ENCODE measurements at regions not wholly inside any gene's neighbourhood (a gene's known extent, or its start where the extent isn't known, plus 50 kb on each side); places are given as distances from the start of the nearest gene placed in this dataset.

DNA sequence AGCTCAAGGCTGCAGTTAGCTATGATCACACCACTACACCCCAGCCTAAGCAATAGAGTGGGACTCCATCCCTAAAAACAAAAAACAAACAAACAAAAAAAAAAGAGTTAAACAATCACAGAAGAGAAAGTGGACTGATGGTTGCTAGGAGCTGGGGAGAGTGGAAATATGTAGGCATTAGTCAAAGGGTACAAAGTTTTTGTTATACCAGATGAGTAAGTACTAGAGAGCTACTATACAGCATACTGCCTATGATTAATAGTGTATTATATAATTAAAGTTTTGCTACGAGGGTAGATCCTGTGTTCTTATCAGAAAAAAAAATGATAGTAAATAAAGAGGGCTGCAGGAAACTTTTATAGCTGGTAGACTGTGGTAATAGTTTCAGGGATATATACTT, 538.6 kb downstream of the ELAVL2 start:
- ATAC-seq (ENCODE audit: low read depth in 2 of 2) (no peak), DNase-seq (no peak)
- Mint-ChIP-seq H3K27me3 (no peaks in the 10 kb centered on the region), H3K9me3 (peaks cover 1 to 23% (median 5%) of the 10 kb centered on the region in 7 donors), H3K4me3 (no peak overlapping the region), H3K4me1 (no peaks in the 10 kb centered on the region), H3K36me3 (no peaks in the 10 kb centered on the region), H3K27ac (no peak overlapping the region)
- Histone ChIP-seq H3K4me3 (ENCODE audit: low read depth, low read length) (no peak overlapping the region), H3K27ac (ENCODE audit: insufficient read depth, low read length, poor library complexity, severe bottlenecking) (no peak overlapping the region), H3K4me1 (ENCODE audit: control insufficient read depth, insufficient read depth, low read length, poor library complexity, severe bottlenecking) (no peaks in the 10 kb centered on the region), H3K9me3 (ENCODE audit: control insufficient read depth in 2 of 2, low read length in 2 of 2) (no peaks in the 10 kb centered on the region), H3K27me3 (ENCODE audit: control insufficient read depth, insufficient read depth, low read length) (no peaks in the 10 kb centered on the region), H3K36me3 (ENCODE audit: control insufficient read depth, insufficient read depth, low read length) (no peaks in the 10 kb centered on the region)

DNA sequence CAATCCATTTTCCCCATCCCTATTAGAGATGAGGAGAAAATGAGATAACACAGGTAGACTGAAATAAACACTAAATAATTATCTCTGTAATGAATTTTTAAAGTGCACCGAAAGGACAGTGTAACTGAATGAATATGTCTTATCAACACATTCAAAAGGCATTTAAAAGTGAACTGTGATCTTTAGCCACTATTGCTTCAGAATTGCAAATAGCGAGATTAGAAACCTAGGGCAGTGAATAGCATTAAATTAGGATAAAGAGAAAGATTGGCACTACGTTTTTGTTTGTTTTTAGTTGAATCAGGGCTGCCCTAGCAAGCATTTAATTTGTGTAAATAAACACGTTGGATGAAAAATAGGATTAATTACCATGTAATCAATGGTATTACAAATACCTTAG, 537.5 kb downstream of the ELAVL2 start:
- no peaks in the 10 kb centered on the region for H3K36me3 Mint-ChIP-seq
- DNase-seq (no peak), ATAC-seq (ENCODE audit: low read depth in 2 of 2) (no peak)
- H3K4me1 ChIP-seq (ENCODE audit: control insufficient read depth, insufficient read depth, low read length, poor library complexity, severe bottlenecking): no peaks in the 10 kb centered on the region
- no peaks in the 10 kb centered on the region for H3K27me3 ChIP-seq (ENCODE audit: control insufficient read depth, insufficient read depth, low read length)
- H3K36me3 ChIP-seq (ENCODE audit: control insufficient read depth, insufficient read depth, low read length): no peaks in the 10 kb centered on the region
- H3K9me3 ChIP-seq (ENCODE audit: control insufficient read depth in 2 of 2, low read length in 2 of 2): no peaks in the 10 kb centered on the region
- no peak overlapping the region for H3K27ac Mint-ChIP-seq
- H3K27me3 Mint-ChIP-seq: no peaks in the 10 kb centered on the region
- no peak overlapping the region for H3K27ac ChIP-seq (ENCODE audit: insufficient read depth, low read length, poor library complexity, severe bottlenecking)
- no peak overlapping the region for H3K4me3 ChIP-seq (ENCODE audit: low read depth, low read length)
- peak overlapping the region in 1 of 4 donors; percentile 27 for H3K4me3 Mint-ChIP-seq
- H3K4me1 Mint-ChIP-seq: no peaks in the 10 kb centered on the region
- peaks cover 1 to 23% (median 5%) of the 10 kb centered on the region in 7 donors for H3K9me3 Mint-ChIP-seq

DNA sequence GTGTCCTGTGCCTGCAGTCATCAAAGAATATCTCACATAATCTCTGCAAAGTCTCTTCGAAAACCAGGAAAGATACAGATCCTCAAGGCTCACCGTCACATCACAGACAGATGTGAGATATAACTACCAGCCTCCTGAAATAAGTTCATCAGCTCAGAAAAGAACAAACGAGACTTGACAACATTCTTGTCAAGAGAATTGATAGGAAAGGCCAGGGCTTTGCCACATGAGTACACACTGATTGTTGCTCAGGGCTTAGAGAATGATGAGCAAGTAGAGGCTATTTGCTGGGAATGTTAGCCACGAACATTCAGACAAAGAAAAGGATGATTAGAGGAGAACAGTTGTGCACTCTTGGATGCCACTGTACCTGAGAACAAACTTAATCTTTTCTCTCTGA, 535.1 kb downstream of the ELAVL2 start:
- H3K9me3 ChIP-seq (ENCODE audit: control insufficient read depth in 2 of 2, low read length in 2 of 2): no peaks in the 10 kb centered on the region
- Mint-ChIP-seq H3K4me1 (no peaks in the 10 kb centered on the region), H3K9me3 (peaks cover 1 to 15% (median 6%) of the 10 kb centered on the region in 7 donors), H3K36me3 (no peaks in the 10 kb centered on the region), H3K27me3 (no peaks in the 10 kb centered on the region), H3K4me3 (no peak overlapping the region), H3K27ac (no peak overlapping the region)
- H3K36me3 ChIP-seq (ENCODE audit: control insufficient read depth, insufficient read depth, low read length): no peaks in the 10 kb centered on the region
- H3K27ac ChIP-seq (ENCODE audit: insufficient read depth, low read length, poor library complexity, severe bottlenecking): no peak overlapping the region
- no peaks in the 10 kb centered on the region for H3K4me1 ChIP-seq (ENCODE audit: control insufficient read depth, insufficient read depth, low read length, poor library complexity, severe bottlenecking)
- no peak for DNase-seq
- H3K4me3 ChIP-seq (ENCODE audit: low read depth, low read length): no peak overlapping the region
- no peak for ATAC-seq (ENCODE audit: low read depth in 2 of 2)
- no peaks in the 10 kb centered on the region for H3K27me3 ChIP-seq (ENCODE audit: control insufficient read depth, insufficient read depth, low read length)

DNA sequence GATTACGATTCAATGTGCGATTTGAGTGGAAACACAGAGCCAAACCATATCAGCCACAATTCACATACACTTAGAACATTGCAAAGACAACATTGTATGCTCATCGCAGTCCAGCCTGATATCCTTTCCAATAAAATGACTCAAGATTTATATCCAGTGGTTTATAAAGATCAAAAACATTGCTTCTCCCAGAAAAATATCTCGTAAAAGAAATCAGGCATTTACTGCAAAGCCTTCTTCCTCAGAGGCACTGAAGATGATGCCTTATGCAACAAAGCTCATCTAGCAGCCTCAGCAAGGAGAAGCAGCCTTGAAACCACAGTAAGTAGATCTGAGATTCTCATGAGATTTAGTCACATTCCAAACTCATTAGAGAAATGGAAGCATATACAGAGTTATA, 523.8 kb downstream of the ELAVL2 start:
- H3K9me3 Mint-ChIP-seq: peaks cover 5 to 18% (median 7%) of the 10 kb centered on the region in 7 donors

DNA sequence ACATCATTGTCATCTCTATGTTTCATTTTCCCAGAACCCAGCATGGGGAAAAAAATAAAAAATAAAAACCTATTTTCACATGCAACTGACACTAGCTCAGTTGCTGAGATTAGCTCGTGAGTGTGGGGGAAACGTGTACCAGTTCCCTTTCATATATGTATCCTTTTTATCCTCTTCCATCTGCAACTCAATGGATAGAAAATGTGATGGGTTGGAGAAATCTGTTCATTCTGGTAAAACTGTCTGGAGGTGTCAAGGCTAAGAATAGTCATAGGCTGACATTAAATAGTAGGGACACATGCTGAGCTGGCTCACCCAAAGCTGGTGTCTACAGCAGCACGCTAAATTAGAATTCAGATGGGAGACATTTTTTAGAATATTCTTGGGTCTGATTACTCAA, 519.3 kb downstream of the ELAVL2 start:
- Histone ChIP-seq H3K9me3 (ENCODE audit: control insufficient read depth in 2 of 2, low read length in 2 of 2) (no peaks in the 10 kb centered on the region), H3K27me3 (ENCODE audit: control insufficient read depth, insufficient read depth, low read length) (no peaks in the 10 kb centered on the region), H3K4me1 (ENCODE audit: control insufficient read depth, insufficient read depth, low read length, poor library complexity, severe bottlenecking) (no peaks in the 10 kb centered on the region), H3K4me3 (ENCODE audit: low read depth, low read length) (no peak overlapping the region), H3K27ac (ENCODE audit: insufficient read depth, low read length, poor library complexity, severe bottlenecking) (no peak overlapping the region), H3K36me3 (ENCODE audit: control insufficient read depth, insufficient read depth, low read length) (no peaks in the 10 kb centered on the region)
- ATAC-seq (ENCODE audit: low read depth in 2 of 2) (no peak), DNase-seq (no peak)
- Mint-ChIP-seq H3K9me3 (peaks cover 5 to 27% (median 7%) of the 10 kb centered on the region in 7 donors), H3K27me3 (no peaks in the 10 kb centered on the region), H3K4me1 (no peaks in the 10 kb centered on the region), H3K27ac (no peak overlapping the region), H3K36me3 (no peaks in the 10 kb centered on the region), H3K4me3 (no peak overlapping the region)

More for the DNA sequence above, 523.8 kb downstream of the ELAVL2 start:
- H3K9me3 ChIP-seq (ENCODE audit: control insufficient read depth in 2 of 2, low read length in 2 of 2): no peaks in the 10 kb centered on the region
- H3K27ac Mint-ChIP-seq: no peak overlapping the region
- no peak overlapping the region for H3K4me3 ChIP-seq (ENCODE audit: low read depth, low read length)
- DNase-seq: no peak
- H3K4me1 ChIP-seq (ENCODE audit: control insufficient read depth, insufficient read depth, low read length, poor library complexity, severe bottlenecking): no peaks in the 10 kb centered on the region
- no peak overlapping the region for H3K4me3 Mint-ChIP-seq
- H3K4me1 Mint-ChIP-seq: no peaks in the 10 kb centered on the region
- no peaks in the 10 kb centered on the region for H3K27me3 ChIP-seq (ENCODE audit: control insufficient read depth, insufficient read depth, low read length)
- H3K27me3 Mint-ChIP-seq: no peaks in the 10 kb centered on the region
- no peaks in the 10 kb centered on the region for H3K36me3 Mint-ChIP-seq
- no peak for ATAC-seq (ENCODE audit: low read depth in 2 of 2)
- no peaks in the 10 kb centered on the region for H3K36me3 ChIP-seq (ENCODE audit: control insufficient read depth, insufficient read depth, low read length)
- no peak overlapping the region for H3K27ac ChIP-seq (ENCODE audit: insufficient read depth, low read length, poor library complexity, severe bottlenecking)

DNA sequence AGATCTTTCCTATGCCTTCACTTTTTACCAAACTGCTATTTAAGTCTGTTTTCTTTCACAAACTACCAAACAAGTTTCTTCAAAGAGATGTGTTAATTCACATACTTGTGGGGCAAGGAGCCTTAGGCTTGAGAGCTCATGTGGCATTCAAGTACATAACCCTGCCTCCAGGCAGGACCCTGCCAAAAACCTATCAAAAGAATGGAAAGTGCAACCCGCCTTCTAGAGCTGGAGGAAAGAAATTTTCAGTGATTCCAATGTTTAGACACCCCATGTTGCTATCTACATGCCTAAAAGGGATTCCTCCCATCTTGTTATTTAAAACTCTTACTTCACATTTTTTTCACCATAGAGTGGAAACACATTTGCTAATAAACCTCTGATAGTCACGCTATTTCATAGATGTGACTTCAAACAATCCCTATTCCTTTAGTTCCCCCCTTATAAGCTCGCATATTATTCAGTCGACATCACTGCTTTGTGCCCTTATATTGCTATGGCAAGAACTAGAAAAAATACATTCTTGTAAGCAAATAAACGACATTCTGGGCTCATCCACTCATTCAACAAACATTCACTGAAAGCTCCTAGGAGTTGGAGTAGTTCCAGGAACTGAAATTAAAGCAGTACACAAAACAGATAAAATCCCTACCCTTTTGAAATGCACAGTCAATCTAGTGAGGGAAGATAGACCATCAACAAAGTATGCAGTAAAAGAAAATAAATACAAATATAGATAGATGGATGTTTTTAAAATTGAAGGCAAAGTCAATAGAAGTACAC, 518.1 kb downstream of the ELAVL2 start:
- peak overlapping the region in 1 of 3 donors; percentile 50 for H3K27ac Mint-ChIP-seq

DNA sequence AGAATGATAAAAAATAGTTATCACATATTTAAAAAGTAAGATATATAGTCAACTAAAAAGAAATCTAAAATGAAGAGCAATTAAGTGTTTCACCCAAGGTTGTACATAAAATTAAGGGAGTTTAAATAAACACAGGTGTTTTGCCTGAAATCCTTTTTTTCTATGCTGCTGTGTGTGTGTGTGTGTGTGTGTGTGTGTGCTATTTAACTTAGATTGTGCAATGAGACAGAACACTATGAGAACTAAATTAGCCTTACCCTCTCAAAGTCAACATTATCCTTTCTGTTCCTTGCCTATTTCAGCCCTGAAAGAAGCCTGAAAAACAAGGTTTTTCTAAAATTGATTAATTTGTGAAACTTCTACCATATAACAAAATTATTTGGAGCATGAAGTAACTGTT, 516.2 kb downstream of the ELAVL2 start:
- DNase-seq: no peak
- Mint-ChIP-seq H3K4me1 (no peaks in the 10 kb centered on the region), H3K4me3 (no peak overlapping the region)

More for the DNA sequence above, 518.1 kb downstream of the ELAVL2 start:
- Mint-ChIP-seq H3K9me3 (peaks cover 2 to 28% (median 7%) of the 10 kb centered on the region in 7 donors), H3K27me3 (no peaks in the 10 kb centered on the region), H3K4me3 (no peak overlapping the region), H3K36me3 (no peaks in the 10 kb centered on the region), H3K4me1 (no peaks in the 10 kb centered on the region)
- ATAC-seq (ENCODE audit: low read depth in 2 of 2) (no peak), DNase-seq (no peak)
- H3K4me1 ChIP-seq (ENCODE audit: control insufficient read depth, insufficient read depth, low read length, poor library complexity, severe bottlenecking): no peaks in the 10 kb centered on the region
- H3K27me3 ChIP-seq (ENCODE audit: control insufficient read depth, insufficient read depth, low read length): no peaks in the 10 kb centered on the region
- H3K36me3 ChIP-seq (ENCODE audit: control insufficient read depth, insufficient read depth, low read length): no peaks in the 10 kb centered on the region
- H3K27ac ChIP-seq (ENCODE audit: insufficient read depth, low read length, poor library complexity, severe bottlenecking): no peak overlapping the region
- H3K9me3 ChIP-seq (ENCODE audit: control insufficient read depth in 2 of 2, low read length in 2 of 2): no peaks in the 10 kb centered on the region
- H3K4me3 ChIP-seq (ENCODE audit: low read depth, low read length): no peak overlapping the region

DNA sequence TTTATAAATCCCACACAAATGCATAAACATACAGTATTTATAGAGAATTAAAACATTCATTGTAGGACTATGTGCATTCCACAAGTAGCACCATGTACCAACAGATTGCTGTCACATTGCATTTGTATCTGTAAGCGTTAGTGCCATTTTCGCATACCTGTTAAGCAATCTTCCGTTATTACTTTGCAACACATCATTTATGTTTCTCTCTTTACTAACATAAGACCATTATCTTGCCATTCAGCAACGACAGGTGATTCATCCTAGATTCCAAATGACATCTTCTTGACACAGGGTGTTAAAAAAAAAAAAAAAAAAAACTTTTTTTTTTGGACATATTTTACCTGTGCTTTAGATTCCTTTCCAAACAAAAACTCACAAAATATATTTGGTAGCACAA, 511.8 kb downstream of the ELAVL2 start:
- Mint-ChIP-seq H3K27ac (no peak overlapping the region), H3K4me3 (no peak overlapping the region), H3K9me3 (peaks cover 2 to 20% (median 5%) of the 10 kb centered on the region in 7 donors), H3K27me3 (no peaks in the 10 kb centered on the region), H3K4me1 (no peaks in the 10 kb centered on the region), H3K36me3 (no peaks in the 10 kb centered on the region)
- ATAC-seq (ENCODE audit: low read depth in 2 of 2): no peak
- H3K27ac ChIP-seq (ENCODE audit: insufficient read depth, low read length, poor library complexity, severe bottlenecking): no peak overlapping the region
- H3K36me3 ChIP-seq (ENCODE audit: control insufficient read depth, insufficient read depth, low read length): no peaks in the 10 kb centered on the region
- H3K4me3 ChIP-seq (ENCODE audit: low read depth, low read length): no peak overlapping the region
- no peaks in the 10 kb centered on the region for H3K27me3 ChIP-seq (ENCODE audit: control insufficient read depth, insufficient read depth, low read length)
- H3K4me1 ChIP-seq (ENCODE audit: control insufficient read depth, insufficient read depth, low read length, poor library complexity, severe bottlenecking): no peaks in the 10 kb centered on the region
- DNase-seq: no peak
- H3K9me3 ChIP-seq (ENCODE audit: control insufficient read depth in 2 of 2, low read length in 2 of 2): no peaks in the 10 kb centered on the region

More for the DNA sequence above, 516.2 kb downstream of the ELAVL2 start:
- Mint-ChIP-seq H3K9me3 (peaks cover 2 to 32% (median 7%) of the 10 kb centered on the region in 7 donors), H3K27me3 (no peaks in the 10 kb centered on the region), H3K27ac (no peak overlapping the region), H3K36me3 (no peaks in the 10 kb centered on the region)
- Histone ChIP-seq H3K4me3 (ENCODE audit: low read depth, low read length) (no peak overlapping the region), H3K36me3 (ENCODE audit: control insufficient read depth, insufficient read depth, low read length) (no peaks in the 10 kb centered on the region), H3K27ac (ENCODE audit: insufficient read depth, low read length, poor library complexity, severe bottlenecking) (no peak overlapping the region), H3K4me1 (ENCODE audit: control insufficient read depth, insufficient read depth, low read length, poor library complexity, severe bottlenecking) (no peaks in the 10 kb centered on the region), H3K27me3 (ENCODE audit: control insufficient read depth, insufficient read depth, low read length) (no peaks in the 10 kb centered on the region), H3K9me3 (ENCODE audit: control insufficient read depth in 2 of 2, low read length in 2 of 2) (no peaks in the 10 kb centered on the region)
- ATAC-seq (ENCODE audit: low read depth in 2 of 2): no peak
